Fibroblast of lung (primary cell): ENCODE measurements at regions not wholly inside any gene's neighbourhood (a gene's known extent, or its start where the extent isn't known, plus 50 kb on each side); places are given as distances from the start of the nearest gene placed in this dataset.
A peak's percentile ranks its signal among the peaks of the same experiment; 100 is the strongest.

ENCODE experiments used
- DNase-seq, 2 donors: peaks; one replicate each; pipeline versions ENCODE4 v3.0.0 to v3.0.0-alpha.2; 2010; ENCODE audit warnings: low read depth in 2 of 2
- H2AFZ ChIP-seq: 2 replicates; pipeline ENCODE4 v1.5.1; 2012; ENCODE audit warnings: low read length, control low read depth, inconsistent platforms
- H3K27ac ChIP-seq: 2 replicates; pipeline ENCODE4 v1.5.1; 2011; ENCODE audit warnings: low read length, control low read depth; ENCODE audit not compliant: insufficient read depth
- H3K27me3 ChIP-seq: 2 replicates; pipeline ENCODE4 v1.5.1; 2011; ENCODE audit warnings: mild to moderate bottlenecking, low read length; ENCODE audit not compliant: control insufficient read depth, insufficient read depth
- H3K36me3 ChIP-seq: 2 replicates; pipeline ENCODE4 v1.5.1; 2011; ENCODE audit warnings: low read length; ENCODE audit not compliant: control insufficient read depth, insufficient read depth
- H3K4me1 ChIP-seq: 2 replicates; pipeline ENCODE4 v1.5.1; 2011; ENCODE audit warnings: low read length; ENCODE audit not compliant: control insufficient read depth, insufficient read depth; ENCODE audit errors: extremely low read depth
- H3K4me2 ChIP-seq: 2 replicates; pipeline ENCODE4 v1.5.1; 2011; ENCODE audit warnings: low read length, control low read depth; ENCODE audit not compliant: insufficient read depth; ENCODE audit errors: extremely low read depth
- H3K4me3 ChIP-seq, 4 experiments: fragments of 200-600 bp in 1 of 4; sonication (generic) in 1 of 4; replicated peaks in 1 of 4; 2 replicates each; pipeline ENCODE4 v1.5.1; 2011 to 2016; ENCODE audit warnings: low read length in 4 of 4, low read depth in 3 of 4, mild to moderate bottlenecking in 3 of 4, control low read depth in 2 of 4, inconsistent platforms in 1 of 4, mixed read lengths in 1 of 4; ENCODE audit not compliant: insufficient read depth in 1 of 4; ENCODE audit errors: control extremely low read depth in 1 of 4
- H3K79me2 ChIP-seq: 2 replicates; pipeline ENCODE4 v1.5.1; 2012; ENCODE audit warnings: mild to moderate bottlenecking, low read length, inconsistent platforms; ENCODE audit not compliant: control insufficient read depth, insufficient read depth
- H3K9ac ChIP-seq: 2 replicates; pipeline ENCODE4 v1.5.1; 2011; ENCODE audit warnings: mild to moderate bottlenecking, low read length, control low read depth; ENCODE audit not compliant: insufficient read depth
- H3K9me3 ChIP-seq: 2 replicates; pipeline ENCODE4 v1.5.1; 2012; ENCODE audit warnings: low read depth, low read length; ENCODE audit not compliant: control insufficient read depth, insufficient read depth
- H4K20me1 ChIP-seq: 2 replicates; pipeline ENCODE4 v1.5.1; 2011; ENCODE audit warnings: low read length; ENCODE audit not compliant: control insufficient read depth, insufficient read depth; ENCODE audit errors: extremely low read depth
- CTCF ChIP-seq, 2 donors: IDR thresholded peaks in 1 of 2; conservative IDR thresholded peaks in 1 of 2; 1 replicate in 1 of 2; 2 replicates in 1 of 2; pipeline ENCODE4 v1.5.1; 2011 to 2012; ENCODE audit warnings: low read length in 2 of 2, control low read depth in 1 of 2, inconsistent platforms in 1 of 2, low read depth in 1 of 2, mild to moderate bottlenecking in 1 of 2
- EZH2 ChIP-seq: IDR thresholded peaks from 2 replicates; pipeline ENCODE4 v1.5.1; 2012; ENCODE audit warnings: low read length, control low read depth, mild to moderate bottlenecking; ENCODE audit errors: missing control alignments

GRCh38 chr13:100875392-100876043 is 200.9 kb upstream of the TMTC4 start:
- Histone ChIP-seq H3K36me3 (no peaks in the 10 kb centered on the region), H3K4me2 (no peak overlapping the region), H3K9me3 (no peaks in the 10 kb centered on the region), H4K20me1 (no peaks in the 10 kb centered on the region), H3K4me1 (peaks cover 6% of the 10 kb centered on the region), H2AFZ (no peak overlapping the region), H3K79me2 (no peaks in the 10 kb centered on the region), H3K27ac (no peak overlapping the region), H3K27me3 (no peaks in the 10 kb centered on the region), H3K4me3 (no peak overlapping the region), H3K9ac (no peak overlapping the region)
- peak; percentile 93 to 97 for DNase-seq
- TF ChIP-seq EZH2 (no peak), CTCF (conservative IDR thresholded peaks at IDR 0.05 in 1 of 2, IDR thresholded peaks at IDR 0.05 in 1 of 2; ENCODE audit: low read depth in 1 of 2, low read length in 2 of 2) (no peak)

DNA sequence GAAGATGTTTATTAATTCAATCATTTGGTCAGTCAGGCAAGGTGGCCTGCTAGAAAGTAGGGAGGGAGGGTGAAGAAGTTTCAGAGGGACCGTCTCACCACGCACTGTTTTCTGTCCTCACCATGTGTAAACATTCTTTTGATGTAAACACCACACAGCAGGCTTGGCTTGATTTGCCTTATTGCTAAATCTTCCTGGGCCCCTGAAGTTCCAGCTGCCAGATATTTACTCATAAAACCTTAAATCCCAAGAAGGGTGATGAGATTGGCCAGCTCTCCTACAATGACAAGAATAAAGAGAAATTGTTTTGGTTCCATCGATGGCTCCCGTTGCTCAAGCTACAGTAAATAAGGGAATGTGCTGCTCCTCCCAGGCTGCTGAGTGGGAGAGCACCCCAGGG is 198.2 kb upstream of the TMTC4 start:
- no peak for TF ChIP-seq CTCF (conservative IDR thresholded peaks at IDR 0.05 in 1 of 2, IDR thresholded peaks at IDR 0.05 in 1 of 2; ENCODE audit: low read depth in 1 of 2, low read length in 2 of 2)
- no peak for TF ChIP-seq EZH2
- no peaks in the 10 kb centered on the region for H3K27me3 ChIP-seq
- no peak overlapping the region for H3K9ac ChIP-seq
- no peak overlapping the region for H3K4me2 ChIP-seq
- no peak overlapping the region for H3K4me3 ChIP-seq
- no peaks in the 10 kb centered on the region for H3K9me3 ChIP-seq
- peak in 1 of 2 donors; percentile 52 for DNase-seq
- no peaks in the 10 kb centered on the region for H3K79me2 ChIP-seq
- peaks cover 6% of the 10 kb centered on the region for H3K4me1 ChIP-seq
- no peaks in the 10 kb centered on the region for H4K20me1 ChIP-seq
- H3K27ac ChIP-seq, result no peak overlapping the region
- no peak overlapping the region for H2AFZ ChIP-seq
- H3K36me3 ChIP-seq, result no peaks in the 10 kb centered on the region

GRCh38 chr13:100870898-100871297 is 196.3 kb upstream of the TMTC4 start:
- Histone ChIP-seq H3K9me3 (no peaks in the 10 kb centered on the region), H3K27ac (no peak overlapping the region), H2AFZ (no peak overlapping the region), H3K4me3 (no peak overlapping the region), H3K4me2 (no peak overlapping the region), H3K79me2 (no peaks in the 10 kb centered on the region), H3K9ac (no peak overlapping the region), H3K27me3 (no peaks in the 10 kb centered on the region), H4K20me1 (no peaks in the 10 kb centered on the region), H3K36me3 (no peaks in the 10 kb centered on the region), H3K4me1 (peaks cover 4% of the 10 kb centered on the region)
- TF ChIP-seq EZH2, result no peak
- no peak for TF ChIP-seq CTCF (conservative IDR thresholded peaks at IDR 0.05 in 1 of 2, IDR thresholded peaks at IDR 0.05 in 1 of 2; ENCODE audit: low read depth in 1 of 2, low read length in 2 of 2)
- no peak for DNase-seq
